Karpas-422 (cell line): ENCODE measurements at regions not wholly inside any gene's neighbourhood (a gene's known extent, or its start where the extent isn't known, plus 50 kb on each side); places are given as distances from the start of the nearest gene placed in this dataset.
"Not testable (repeated sequence)": the region's sequence is repeated elsewhere in the genome, so short reads cannot be mapped to it uniquely, and the experiment has no call there.

Experiments
- DNase-seq: peaks from one replicate; pipeline ENCODE4 v3.0.0-alpha.2; 2015
- H2AFZ ChIP-seq: fragments of 200-600 bp; sonication (generic); 2 replicates; pipeline ENCODE4 v1.6.1; 2014; ENCODE audit warnings: antibody characterized with exemption, low read length, mixed read lengths
- H3K27ac ChIP-seq: fragments of 200-600 bp; sonication (generic); 2 replicates; pipeline ENCODE4 v1.5.1; 2014; ENCODE audit warnings: mild to moderate bottlenecking, low read length, moderate library complexity
- H3K27me3 ChIP-seq: fragments of 200-600 bp; sonication (generic); 2 replicates; pipeline ENCODE4 v1.6.1; 2014; ENCODE audit warnings: low read length, mixed read lengths
- H3K36me3 ChIP-seq: fragments of 200-600 bp; sonication (generic); 2 replicates; pipeline ENCODE4 v1.6.1; 2014; ENCODE audit warnings: low read length, mixed read lengths; ENCODE audit not compliant: insufficient read depth
- H3K4me1 ChIP-seq: fragments of 200-600 bp; sonication (generic); 2 replicates; pipeline ENCODE4 v1.6.1; 2014; ENCODE audit warnings: mild to moderate bottlenecking, low read length, mixed read lengths
- H3K4me2 ChIP-seq: fragments of 200-600 bp; sonication (generic); 2 replicates; pipeline ENCODE4 v1.6.1; 2014; ENCODE audit warnings: low read length, low read depth, mild to moderate bottlenecking; ENCODE audit not compliant: poor library complexity, severe bottlenecking
- H3K4me3 ChIP-seq: fragments of 200-600 bp; sonication (generic); 2 replicates; pipeline ENCODE4 v1.5.1; 2014; ENCODE audit warnings: mild to moderate bottlenecking, antibody characterized with exemption, low read length, mixed read lengths
- H3K79me2 ChIP-seq: fragments of 200-600 bp; sonication (generic); 2 replicates; pipeline ENCODE4 v1.6.1; 2014; ENCODE audit warnings: mild to moderate bottlenecking, low read length, mixed read lengths
- H3K9ac ChIP-seq: fragments of 200-600 bp; sonication (generic); 2 replicates; pipeline ENCODE4 v1.6.0; 2014; ENCODE audit warnings: low read length
- H3K9me2 ChIP-seq: fragments of 200-600 bp; sonication (generic), shearing (Covaris generic); replicated peaks from 2 replicates; pipeline ENCODE4 v1.6.0; 2014; ENCODE audit warnings: mild to moderate bottlenecking, low read length, moderate library complexity; ENCODE audit not compliant: insufficient read depth
- H3K9me3 ChIP-seq: fragments of 300-700, 200-600 bp; sonication (generic); 2 replicates; pipeline ENCODE4 v1.6.1; 2014; ENCODE audit warnings: low read length, mixed read lengths
- H4K20me1 ChIP-seq: fragments of 200-600 bp; sonication (generic); 2 replicates; pipeline ENCODE4 v1.6.1; 2014; ENCODE audit warnings: mild to moderate bottlenecking, antibody characterized with exemption, low read length, low read depth; ENCODE audit not compliant: insufficient read depth

DNA sequence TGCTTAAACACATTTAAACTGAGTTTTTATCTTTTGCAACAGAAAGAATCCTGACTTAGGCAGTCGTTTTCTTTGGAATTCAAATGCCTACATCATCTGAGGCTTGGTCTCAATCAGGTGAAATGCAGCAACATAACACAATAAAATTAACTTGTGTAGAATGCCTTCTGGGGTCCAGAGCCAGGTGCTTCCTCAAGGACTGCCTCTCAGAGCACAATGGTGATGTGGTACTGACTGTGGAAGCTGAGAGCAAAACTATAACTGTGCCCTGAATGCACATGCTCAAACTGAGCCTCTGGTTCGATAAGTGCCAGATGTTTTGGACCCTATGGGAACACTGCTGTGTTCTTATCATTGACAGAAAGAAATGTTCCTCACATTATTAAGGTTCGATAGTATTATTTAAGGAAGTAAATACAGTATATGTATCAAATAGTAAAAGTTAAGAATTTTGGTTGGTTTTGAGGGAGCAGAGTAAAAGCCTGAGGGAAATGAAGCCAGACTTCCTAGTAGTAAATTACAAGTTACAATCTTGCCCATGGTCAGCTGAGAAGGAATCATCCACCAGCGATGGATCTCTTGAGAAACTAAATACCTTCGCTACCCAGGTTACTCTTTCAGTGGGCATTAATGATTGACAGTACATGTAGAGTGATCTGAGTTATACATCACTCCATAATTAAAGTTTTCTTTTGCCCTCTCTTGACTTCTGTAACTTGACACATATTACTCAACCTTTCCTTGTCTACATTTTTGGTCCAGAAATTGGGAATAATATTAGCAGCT, 122.9 kb upstream of the ATP2B1 start:
- H4K20me1 ChIP-seq = no peaks in the 10 kb centered on the region
- H3K9ac ChIP-seq = no peak overlapping the region
- H3K27ac ChIP-seq = no peak overlapping the region
- H3K9me2 ChIP-seq = no peaks in the 10 kb centered on the region
- H3K9me3 ChIP-seq = no peaks in the 10 kb centered on the region
- no peak overlapping the region for H3K4me2 ChIP-seq
- no peaks in the 10 kb centered on the region for H3K36me3 ChIP-seq
- no peak overlapping the region for H3K4me3 ChIP-seq
- no peaks in the 10 kb centered on the region for H3K27me3 ChIP-seq
- H3K4me1 ChIP-seq = no peaks in the 10 kb centered on the region
- H3K79me2 ChIP-seq = no peaks in the 10 kb centered on the region
- H2AFZ ChIP-seq = no peak overlapping the region
- DNase-seq = no peak

DNA sequence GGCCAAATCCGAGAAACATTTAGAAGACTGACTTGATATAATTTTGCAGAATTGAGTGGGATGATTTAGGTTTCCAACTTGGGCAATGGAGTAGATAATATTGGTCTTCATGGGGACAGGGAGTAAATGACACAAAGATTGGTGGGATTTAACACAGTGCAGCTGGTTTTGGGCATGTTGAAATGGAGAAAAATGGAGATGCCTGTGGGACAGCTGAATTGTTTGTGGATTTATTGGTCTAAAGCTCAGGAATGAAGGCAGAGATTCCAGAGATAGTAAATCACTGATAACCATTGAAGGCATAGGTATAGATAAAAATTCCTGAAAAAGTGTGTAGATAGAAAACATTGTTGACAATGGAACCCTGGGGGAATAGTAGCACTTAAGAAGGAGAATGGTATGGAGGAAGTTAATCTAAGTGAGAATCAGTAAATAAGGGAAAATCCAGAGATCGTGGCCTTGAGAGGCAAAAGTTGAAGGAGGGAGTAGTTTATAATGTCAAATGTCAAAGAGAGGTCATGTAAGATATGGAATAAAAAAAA, 120.9 kb upstream of the ATP2B1 start:
- H3K4me1 ChIP-seq = no peaks in the 10 kb centered on the region
- H4K20me1 ChIP-seq = no peaks in the 10 kb centered on the region
- no peaks in the 10 kb centered on the region for H3K9me3 ChIP-seq
- H3K27ac ChIP-seq = no peak overlapping the region
- no peak overlapping the region for H2AFZ ChIP-seq
- no peak overlapping the region for H3K9ac ChIP-seq
- no peaks in the 10 kb centered on the region for H3K9me2 ChIP-seq
- no peaks in the 10 kb centered on the region for H3K79me2 ChIP-seq
- H3K27me3 ChIP-seq = no peaks in the 10 kb centered on the region
- DNase-seq = no peak
- H3K4me3 ChIP-seq = no peak overlapping the region
- H3K4me2 ChIP-seq = no peak overlapping the region
- no peaks in the 10 kb centered on the region for H3K36me3 ChIP-seq

DNA sequence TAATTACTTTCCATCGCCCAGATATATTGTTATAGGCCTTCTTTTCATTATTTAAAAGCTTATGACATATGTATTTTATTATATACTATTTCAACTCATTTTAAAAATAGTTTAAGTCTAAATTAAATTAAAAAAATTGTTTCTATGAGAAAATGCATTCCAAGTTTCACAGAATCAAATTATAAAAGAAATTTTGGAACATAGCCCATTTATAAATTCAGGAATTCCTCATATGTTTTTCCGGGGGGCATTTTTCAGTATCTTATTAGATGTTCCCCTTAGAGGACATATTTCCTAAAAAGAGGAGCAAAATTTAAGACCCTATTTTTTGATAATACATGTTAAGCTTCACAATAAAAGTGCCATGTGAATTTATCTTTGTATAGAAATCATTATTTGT, 119.9 kb upstream of the ATP2B1 start:
- H4K20me1 ChIP-seq = no peaks in the 10 kb centered on the region
- H3K4me3 ChIP-seq = no peak overlapping the region
- no peak overlapping the region for H3K9ac ChIP-seq
- no peaks in the 10 kb centered on the region for H3K36me3 ChIP-seq
- no peak overlapping the region for H3K27ac ChIP-seq
- H3K4me2 ChIP-seq = no peak overlapping the region
- H3K4me1 ChIP-seq = no peaks in the 10 kb centered on the region
- H3K9me3 ChIP-seq = no peaks in the 10 kb centered on the region
- H3K27me3 ChIP-seq = no peaks in the 10 kb centered on the region
- H3K9me2 ChIP-seq = no peaks in the 10 kb centered on the region
- no peak overlapping the region for H2AFZ ChIP-seq
- no peaks in the 10 kb centered on the region for H3K79me2 ChIP-seq
- DNase-seq = no peak

DNA sequence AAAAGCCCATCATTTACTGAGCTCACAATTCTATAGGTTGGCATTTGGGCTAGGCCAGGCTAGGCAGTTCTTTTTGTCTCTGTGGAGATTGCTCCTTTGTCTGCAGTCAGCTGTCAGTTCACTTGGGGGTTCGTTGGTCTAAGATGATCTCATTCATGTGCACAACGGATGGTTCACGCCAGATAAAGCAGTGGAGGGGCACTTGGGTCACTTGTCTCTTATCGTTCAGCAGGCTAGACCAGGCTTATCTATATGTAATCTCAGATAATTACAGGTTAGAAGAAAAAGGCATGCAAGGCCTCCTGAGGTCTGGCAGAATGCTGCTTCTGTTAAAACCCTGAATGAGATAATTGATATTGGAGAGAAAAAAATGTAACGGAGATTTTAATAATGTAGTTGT, 119.0 kb upstream of the ATP2B1 start:
- H2AFZ ChIP-seq = no peak overlapping the region
- H3K79me2 ChIP-seq = no peaks in the 10 kb centered on the region

DNA sequence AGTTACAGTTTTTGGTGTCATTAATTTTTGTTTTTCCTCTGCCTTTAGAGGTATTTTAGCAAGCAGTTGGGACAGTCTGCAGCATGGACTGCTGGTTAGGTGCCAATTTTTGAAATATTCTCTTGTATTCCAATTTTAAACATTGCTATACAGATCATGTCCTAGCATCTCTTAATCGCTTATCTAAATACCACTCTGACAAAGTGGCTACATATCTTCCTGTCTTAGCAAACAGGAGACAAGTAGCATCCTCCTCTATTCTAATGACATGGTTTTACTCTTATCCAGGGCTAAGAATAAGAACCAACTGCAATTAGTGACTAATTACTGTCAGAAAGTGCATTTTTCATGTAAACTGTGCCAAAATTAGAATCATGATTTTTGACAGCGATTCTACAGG, 117.8 kb upstream of the ATP2B1 start:
- Histone ChIP-seq H3K9me2 (no peaks in the 10 kb centered on the region), H2AFZ (no peak overlapping the region), H3K36me3 (no peaks in the 10 kb centered on the region), H3K4me2 (no peak overlapping the region), H3K4me1 (no peaks in the 10 kb centered on the region), H3K27ac (no peak overlapping the region), H3K9me3 (no peaks in the 10 kb centered on the region), H4K20me1 (no peaks in the 10 kb centered on the region), H3K79me2 (no peaks in the 10 kb centered on the region), H3K4me3 (no peak overlapping the region), H3K9ac (no peak overlapping the region), H3K27me3 (no peaks in the 10 kb centered on the region)
- no peak for DNase-seq

More for the DNA sequence above, 119.0 kb upstream of the ATP2B1 start:
- no peak overlapping the region for H3K9ac ChIP-seq
- H4K20me1 ChIP-seq = no peaks in the 10 kb centered on the region
- H3K9me2 ChIP-seq = no peaks in the 10 kb centered on the region
- DNase-seq = no peak
- H3K4me1 ChIP-seq = no peaks in the 10 kb centered on the region
- H3K9me3 ChIP-seq = no peaks in the 10 kb centered on the region
- no peaks in the 10 kb centered on the region for H3K36me3 ChIP-seq
- no peak overlapping the region for H3K27ac ChIP-seq
- H3K4me3 ChIP-seq = no peak overlapping the region
- H3K4me2 ChIP-seq = no peak overlapping the region
- no peaks in the 10 kb centered on the region for H3K27me3 ChIP-seq

DNA sequence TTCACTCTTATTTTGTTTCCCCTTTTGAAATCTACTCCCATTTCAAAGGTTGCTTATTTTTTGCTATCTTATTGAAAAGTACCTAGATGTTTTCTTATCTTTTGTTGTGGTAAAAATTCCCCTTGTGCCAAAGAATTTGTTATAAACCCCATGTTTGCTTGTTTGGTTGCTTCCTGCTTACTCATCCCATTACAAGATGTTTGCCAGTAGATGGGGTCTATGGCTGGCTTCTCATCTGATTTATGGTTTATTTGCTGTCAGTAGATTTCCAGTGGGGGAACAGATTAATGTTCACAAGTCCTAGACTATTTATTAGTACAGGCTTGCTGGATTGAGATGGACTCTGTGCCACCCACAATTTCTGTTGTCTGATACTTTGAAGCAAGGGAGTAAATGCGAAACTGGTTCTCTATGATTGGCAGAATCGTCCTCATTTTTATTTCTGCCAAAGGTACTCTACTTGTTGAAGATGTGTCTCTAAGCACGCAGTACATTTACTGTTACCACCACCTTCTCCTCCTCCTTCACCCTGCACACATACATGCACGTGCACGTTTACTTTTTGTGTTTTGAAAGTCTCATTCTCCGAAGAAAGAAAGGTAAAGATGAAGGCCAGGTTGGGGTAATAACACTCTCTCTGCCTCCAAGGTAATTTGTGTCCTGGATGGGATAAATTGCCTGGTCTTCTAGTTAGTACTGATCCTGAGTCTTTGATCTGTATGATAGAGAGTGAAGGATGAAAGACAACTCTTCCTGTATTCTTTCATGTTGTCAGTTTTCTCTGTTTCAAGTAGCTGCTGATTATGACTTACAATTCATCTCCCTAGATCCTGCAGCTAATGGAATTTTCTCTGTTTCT, 117.2 kb upstream of the ATP2B1 start:
- H3K9ac ChIP-seq = no peak overlapping the region
- no peaks in the 10 kb centered on the region for H3K79me2 ChIP-seq
- no peaks in the 10 kb centered on the region for H4K20me1 ChIP-seq
- H3K9me2 ChIP-seq = no peaks in the 10 kb centered on the region
- DNase-seq = no peak
- no peak overlapping the region for H3K4me3 ChIP-seq
- no peaks in the 10 kb centered on the region for H3K27me3 ChIP-seq
- no peak overlapping the region for H2AFZ ChIP-seq
- no peaks in the 10 kb centered on the region for H3K9me3 ChIP-seq
- no peaks in the 10 kb centered on the region for H3K4me1 ChIP-seq
- no peak overlapping the region for H3K4me2 ChIP-seq
- no peaks in the 10 kb centered on the region for H3K36me3 ChIP-seq
- H3K27ac ChIP-seq = no peak overlapping the region

DNA sequence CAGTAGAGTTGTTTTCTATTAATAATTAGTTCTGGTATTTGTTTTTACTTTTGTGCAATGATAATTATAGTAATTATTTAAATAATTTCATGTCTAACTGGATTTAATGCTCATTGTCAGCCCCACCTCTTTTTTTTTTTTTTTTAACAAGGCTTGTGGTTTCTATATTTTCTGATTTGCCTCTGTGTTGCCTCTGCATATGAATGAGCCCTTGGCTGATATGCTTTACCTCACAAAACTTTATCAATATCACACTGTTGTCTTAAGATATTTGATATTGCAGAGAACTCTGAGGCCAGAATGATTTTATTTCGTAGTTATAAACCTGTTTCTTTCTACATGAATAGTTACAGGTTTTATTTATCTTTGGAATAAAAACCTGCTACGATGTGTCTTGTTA, 116.2 kb upstream of the ATP2B1 start:
- no peaks in the 10 kb centered on the region for H3K9me3 ChIP-seq
- no peaks in the 10 kb centered on the region for H3K36me3 ChIP-seq
- H3K9ac ChIP-seq = no peak overlapping the region
- H3K4me1 ChIP-seq = no peaks in the 10 kb centered on the region
- no peak overlapping the region for H3K4me3 ChIP-seq
- no peak overlapping the region for H3K4me2 ChIP-seq
- no peaks in the 10 kb centered on the region for H3K27me3 ChIP-seq
- no peaks in the 10 kb centered on the region for H3K9me2 ChIP-seq
- H2AFZ ChIP-seq = no peak overlapping the region
- no peaks in the 10 kb centered on the region for H4K20me1 ChIP-seq
- no peak for DNase-seq
- no peaks in the 10 kb centered on the region for H3K79me2 ChIP-seq
- no peak overlapping the region for H3K27ac ChIP-seq

DNA sequence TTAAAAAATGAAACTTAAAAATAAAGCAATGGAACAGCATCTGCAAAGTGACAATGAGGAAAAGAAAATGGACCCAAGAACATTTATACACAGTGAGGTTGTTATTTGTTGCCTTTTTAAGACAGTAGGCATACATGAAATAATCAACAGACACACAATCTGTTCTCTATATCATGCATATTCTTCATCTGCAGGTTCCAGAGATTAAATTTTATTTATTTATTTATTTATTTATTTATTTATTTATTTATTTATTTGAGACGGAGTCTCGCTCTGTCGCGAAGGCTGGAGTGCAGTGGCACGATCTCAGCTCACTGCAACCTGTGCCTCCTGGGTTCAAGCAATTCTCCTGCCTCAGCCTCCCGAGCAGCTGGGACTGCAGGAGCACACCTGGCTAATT, 114.4 kb upstream of the ATP2B1 start:
- H4K20me1 ChIP-seq = not testable (repeated sequence)

More for the DNA sequence above, 114.4 kb upstream of the ATP2B1 start:
- H3K4me1 ChIP-seq, H3K27ac ChIP-seq, H3K4me2 ChIP-seq, H3K36me3 ChIP-seq, H3K4me3 ChIP-seq, H3K9ac ChIP-seq, H3K27me3 ChIP-seq, H2AFZ ChIP-seq, H3K9me3 ChIP-seq, H3K79me2 ChIP-seq, DNase-seq, H3K9me2 ChIP-seq: not testable (repeated sequence)
